GM13976 (cell line): ENCODE measurements at regions not wholly inside any gene's neighbourhood (a gene's known extent, or its start where the extent isn't known, plus 50 kb on each side); places are given as distances from the start of the nearest gene placed in this dataset.

Source experiments
- DNase-seq: peaks from one replicate; pipeline ENCODE4 v3.0.0; 2012; ENCODE audit warnings: low spot score
- CTCF ChIP-seq: IDR thresholded peaks from 2 replicates; pipeline ENCODE4 v1.5.1; 2012; ENCODE audit warnings: borderline replicate concordance, mild to moderate bottlenecking; ENCODE audit not compliant: insufficient read depth; ENCODE audit errors: extremely low read depth, missing control alignments, control extremely low read depth
- in situ Hi-C: fragments of 300-500 bp; cut with MboI; formaldehyde crosslinking; loops from one replicate; pipeline ENCODE4 v1.12.0; 2022; ENCODE audit warnings: low sequenced_read_pairs, mixed read lengths, inconsistent platforms; ENCODE audit not compliant: unreplicated experiment

GRCh38 chr4:120432301-120432860 is 365.7 kb upstream of the MAD2L1 start:
- TF ChIP-seq CTCF: no peak
- in situ Hi-C loops: no loop called here
- no peak for DNase-seq

DNA sequence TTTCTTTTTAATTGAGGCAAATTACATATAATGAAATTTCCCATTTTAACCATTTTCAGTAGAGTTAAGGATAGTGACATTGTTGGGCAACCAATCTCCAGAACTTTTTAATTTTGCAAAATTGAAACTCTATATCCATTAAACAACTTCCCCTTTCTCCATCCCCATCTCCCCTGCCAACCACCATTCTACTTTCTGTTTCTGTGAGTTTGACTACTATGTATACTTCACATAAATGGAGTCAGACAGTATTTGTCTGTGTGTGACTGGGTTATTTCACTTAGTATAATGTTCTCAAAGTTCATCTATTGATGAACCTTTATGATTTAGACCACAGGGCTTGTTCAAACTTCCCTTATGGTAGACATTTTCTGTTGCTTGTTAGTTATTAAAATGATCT is 364.5 kb upstream of the MAD2L1 start:
- no peak for DNase-seq
- TF ChIP-seq CTCF: no peak
- in situ Hi-C loops: no loop called here

DNA sequence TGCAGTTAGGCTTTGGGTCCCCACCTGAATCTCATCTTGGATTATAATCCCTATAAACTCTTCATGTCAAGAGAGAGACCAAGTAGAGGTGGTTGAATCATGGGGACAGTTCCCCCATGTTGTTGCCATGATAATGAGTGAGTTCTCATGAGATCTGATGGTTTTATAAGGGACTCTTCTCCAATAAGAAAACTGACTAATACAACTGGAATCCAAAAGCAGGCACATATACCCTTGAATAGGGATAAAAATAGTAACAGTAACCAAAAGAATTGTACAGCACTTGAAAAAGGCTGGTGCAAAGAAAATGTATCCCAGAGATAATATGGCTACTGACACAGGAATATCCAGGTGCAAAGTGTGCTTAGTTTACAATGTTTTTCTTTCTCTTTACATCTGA is 351.5 kb upstream of the MAD2L1 start:
- no peak for DNase-seq
- in situ Hi-C loops: no loop called here
- TF ChIP-seq CTCF: no peak

DNA sequence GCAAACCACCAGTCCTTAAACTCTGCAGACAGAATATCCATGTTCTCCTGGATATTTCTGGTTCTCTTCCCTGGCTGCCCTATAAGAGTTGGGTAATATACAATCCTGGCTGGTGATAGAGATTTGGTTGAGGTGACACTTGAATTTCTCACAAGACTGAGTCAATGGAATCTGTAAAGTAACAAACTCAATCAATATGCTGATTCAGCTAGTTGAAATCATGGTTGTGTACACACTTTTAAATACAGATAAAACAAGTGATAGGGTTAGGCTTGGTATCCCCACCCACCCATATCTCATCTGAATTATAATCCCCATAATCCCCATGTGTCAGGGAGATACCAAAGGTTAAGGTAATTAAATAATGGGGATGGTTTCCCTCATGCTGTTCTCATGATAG is 349.2 kb upstream of the MAD2L1 start:
- no peak for DNase-seq
- no peak for TF ChIP-seq CTCF
- in situ Hi-C loops: no loop called here

DNA sequence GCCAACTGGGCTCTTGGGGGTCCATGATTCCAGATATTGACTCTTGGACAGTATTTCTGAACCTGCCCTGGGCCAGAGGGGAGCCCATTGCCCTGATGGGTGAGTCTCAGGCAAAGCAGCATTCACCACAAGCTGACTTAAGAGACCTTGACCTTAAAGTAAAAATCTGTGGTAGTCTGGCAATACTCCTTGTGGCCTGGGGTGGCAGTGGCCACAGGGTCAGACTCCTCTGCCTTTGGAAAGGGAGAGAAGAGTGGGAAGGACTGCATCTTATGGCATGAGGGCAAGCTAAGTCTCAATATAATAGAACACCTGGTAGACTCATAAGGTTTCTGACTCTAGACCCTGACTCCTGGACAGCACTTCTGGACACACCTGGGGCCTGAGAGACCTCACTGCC is 340.3 kb upstream of the MAD2L1 start:
- TF ChIP-seq CTCF: no peak

GRCh38 chr4:120403296-120403695 is 336.6 kb upstream of the MAD2L1 start:
- no peak for DNase-seq
- in situ Hi-C loops: no loop called here
- TF ChIP-seq CTCF: no peak

More for the DNA sequence above, 340.3 kb upstream of the MAD2L1 start:
- no peak for DNase-seq
- in situ Hi-C loops: no loop called here

DNA sequence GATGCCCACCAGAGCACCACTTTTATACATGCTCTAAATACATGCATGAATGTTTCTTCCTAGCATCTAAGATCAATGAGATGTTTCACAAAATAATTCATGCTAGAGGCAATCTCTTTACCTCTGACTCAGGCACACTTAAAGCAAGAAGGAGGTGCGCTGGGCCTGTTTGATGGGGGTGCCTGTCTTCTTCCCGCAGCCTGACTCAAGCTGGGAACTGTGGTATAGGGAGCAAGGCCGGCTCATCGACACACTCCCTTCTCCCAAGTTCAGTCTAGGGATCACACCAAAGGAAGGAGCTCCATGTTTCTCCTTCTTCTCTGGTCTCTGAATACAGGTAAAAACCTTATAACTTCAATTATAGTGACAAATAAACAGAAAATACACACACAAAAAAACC is 333.8 kb upstream of the MAD2L1 start:
- no peak for DNase-seq
- no peak for TF ChIP-seq CTCF
- in situ Hi-C loops: no loop called here
